GM23338 (cell line): ENCODE measurements at regions not wholly inside any gene's neighbourhood (a gene's known extent, or its start where the extent isn't known, plus 50 kb on each side); places are given as distances from the start of the nearest gene placed in this dataset.

Experiments used
- ATAC-seq: fragments of 200-7000 bp; cut with Tn5 transposase; 3 replicates; pipeline ENCODE4 v1.9.1; 2020
- DNase-seq: peaks from one replicate; pipeline ENCODE4 v3.0.0-alpha.2; 2015; ENCODE audit warnings: low spot score
- H2AFZ ChIP-seq: fragments of 200-600 bp; sonication (generic); 2 replicates; pipeline ENCODE4 v1.8.0; 2016; ENCODE audit warnings: antibody characterized with exemption, mild to moderate bottlenecking, moderate library complexity
- H3F3A ChIP-seq: fragments of 200-600 bp; sonication (generic); replicated peaks from 2 replicates; pipeline ENCODE4 v1.8.0; 2017; ENCODE audit warnings: antibody characterized with exemption, mixed run types, low read depth
- H3K27ac ChIP-seq: fragments of 200-600 bp; sonication (generic); 2 replicates; pipeline ENCODE4 v1.6.1; 2016; ENCODE audit warnings: low read depth
- H3K27me3 ChIP-seq: fragments of 200-600 bp; sonication (generic); 2 replicates; pipeline ENCODE4 v1.8.0; 2016; ENCODE audit warnings: mild to moderate bottlenecking, mixed run types, moderate library complexity; ENCODE audit not compliant: insufficient read depth
- H3K36me3 ChIP-seq: fragments of 200-600 bp; sonication (generic); 2 replicates; pipeline ENCODE4 v1.8.0; 2016; ENCODE audit warnings: mild to moderate bottlenecking; ENCODE audit not compliant: insufficient read depth
- H3K4me1 ChIP-seq: fragments of 200-600 bp; sonication (generic); 2 replicates; pipeline ENCODE4 v1.8.0; 2016; ENCODE audit warnings: mild to moderate bottlenecking, moderate library complexity; ENCODE audit not compliant: insufficient read depth
- H3K4me2 ChIP-seq: fragments of 200-600 bp; sonication (generic); 2 replicates; pipeline ENCODE4 v1.7.1; 2017; ENCODE audit warnings: mixed run types
- H3K4me3 ChIP-seq: fragments of 200-600 bp; sonication (generic); 2 replicates; pipeline ENCODE4 v1.6.1; 2016; ENCODE audit warnings: mixed run types
- H3K79me2 ChIP-seq: fragments of 200-600 bp; sonication (generic); replicated peaks from 2 replicates; pipeline ENCODE4 v1.8.0; 2017; ENCODE audit warnings: mild to moderate bottlenecking; ENCODE audit not compliant: insufficient read depth
- H3K9me2 ChIP-seq: fragments of 200-600 bp; sonication (generic); 2 replicates; pipeline ENCODE4 v1.8.0; 2017; ENCODE audit not compliant: insufficient read depth
- H4K20me1 ChIP-seq: fragments of 200-600 bp; sonication (generic); replicated peaks from 2 replicates; pipeline ENCODE4 v1.8.0; 2017; ENCODE audit warnings: mild to moderate bottlenecking; ENCODE audit not compliant: insufficient read depth
- H3K27ac Mint-ChIP-seq: 2 replicates; pipeline ENCODE4 v1.8.0; 2020; ENCODE audit warnings: inconsistent platforms, mild to moderate bottlenecking, moderate library complexity, mixed read lengths
- H3K27me3 Mint-ChIP-seq: 3 replicates; pipeline ENCODE4 v1.8.0; 2022; ENCODE audit warnings: low read depth, mild to moderate bottlenecking, moderate library complexity, mixed read lengths, inconsistent platforms; ENCODE audit not compliant: insufficient read depth, poor library complexity
- H3K36me3 Mint-ChIP-seq: 3 replicates; pipeline ENCODE4 v1.8.0; 2021; ENCODE audit warnings: low read depth, mild to moderate bottlenecking, inconsistent platforms, moderate library complexity, mixed read lengths
- H3K4me1 Mint-ChIP-seq: 3 replicates; pipeline ENCODE4 v1.8.0; 2020; ENCODE audit warnings: mild to moderate bottlenecking, inconsistent platforms, mixed read lengths
- H3K4me3 Mint-ChIP-seq: 3 replicates; pipeline ENCODE4 v1.8.0; 2021; ENCODE audit warnings: moderate library complexity, mild to moderate bottlenecking, inconsistent platforms, mixed read lengths
- H3K9me3 Mint-ChIP-seq: 3 replicates; pipeline ENCODE4 v1.8.0; 2020; ENCODE audit warnings: moderate library complexity, mild to moderate bottlenecking, inconsistent platforms, mixed read lengths
- CREB1 ChIP-seq: fragments of 250-450 bp; sonication (Bioruptor Pico); IDR thresholded peaks from 2 replicates; pipeline ENCODE4 v1.5.0; 2020; ENCODE audit warnings: low read depth, mild to moderate bottlenecking, moderate library complexity
- CTCF ChIP-seq, 2 experiments: fragments of 200-600 bp in 1 of 2; sonication (generic) in 1 of 2; conservative IDR thresholded peaks; 2 replicates each; pipeline versions ENCODE4 v1.5.1 to v1.6.1; 2016 to 2017; ENCODE audit warnings: antibody characterized with exemption in 2 of 2, low read depth in 2 of 2, mild to moderate bottlenecking in 2 of 2, moderate library complexity in 1 of 2
- ETS1 ChIP-seq: IDR thresholded peaks from 2 replicates; pipeline ENCODE4 v1.6.1; 2016; ENCODE audit warnings: antibody characterized with exemption
- EZH2phosphoT487 ChIP-seq: fragments of 200-600 bp; sonication (generic); IDR thresholded peaks from one replicate; pipeline ENCODE4 v1.8.1; 2018; ENCODE audit warnings: antibody characterized with exemption; ENCODE audit not compliant: unreplicated experiment
- JUNB ChIP-seq: IDR thresholded peaks from one replicate; pipeline ENCODE4 v1.6.1; 2016; ENCODE audit warnings: antibody characterized with exemption; ENCODE audit not compliant: unreplicated experiment
- POLR2AphosphoS5 ChIP-seq: IDR thresholded peaks from 2 replicates; pipeline ENCODE4 v1.6.1; 2016; ENCODE audit warnings: antibody characterized with exemption, low read depth
- REST ChIP-seq: IDR thresholded peaks from one replicate; pipeline ENCODE4 v1.6.1; 2018; ENCODE audit warnings: antibody characterized with exemption; ENCODE audit not compliant: unreplicated experiment
- STAT1 ChIP-seq: IDR thresholded peaks from one replicate; pipeline ENCODE4 v1.6.1; 2016; ENCODE audit warnings: antibody characterized with exemption; ENCODE audit not compliant: unreplicated experiment
- ZNF114 ChIP-seq: fragments of 250-450 bp; sonication (Bioruptor Pico); IDR thresholded peaks from 2 replicates; pipeline ENCODE4 v1.5.0; 2020; ENCODE audit warnings: mild to moderate bottlenecking, moderate library complexity
- ZNF462 ChIP-seq: fragments of 250-450 bp; sonication (Bioruptor Pico); IDR thresholded peaks from 2 replicates; pipeline ENCODE4 v1.5.0; 2020; ENCODE audit warnings: mild to moderate bottlenecking, moderate library complexity

GRCh38 chr5:125823572-125823971 lies 599.6 kb upstream of the GRAMD2B start:
- Mint-ChIP-seq H3K36me3 (no peaks in the 10 kb centered on the region), H3K4me3 (no peak overlapping the region), H3K27ac (no peak overlapping the region), H3K9me3 (no peaks in the 10 kb centered on the region), H3K4me1 (no peaks in the 10 kb centered on the region), H3K27me3 (peaks cover 2% of the 10 kb centered on the region)
- Histone ChIP-seq H3K4me1 (no peaks in the 10 kb centered on the region), H3K36me3 (no peaks in the 10 kb centered on the region), H3F3A (no peaks in the 10 kb centered on the region), H3K4me3 (no peak overlapping the region), H3K79me2 (no peaks in the 10 kb centered on the region), H3K27me3 (no peaks in the 10 kb centered on the region), H2AFZ (0 out of 2 replicates have a peak overlapping the region, but pooled peaks have one; percentile 28), H4K20me1 (no peaks in the 10 kb centered on the region), H3K4me2 (no peak overlapping the region), H3K27ac (no peak overlapping the region), H3K9me2 (peaks cover 20% of the 10 kb centered on the region; the same call in 1 of the 2 replicates)
- no peak for TF ChIP-seq ZNF114 (CRISPR knock-in tag)
- no peak for TF ChIP-seq EZH2phosphoT487
- TF ChIP-seq CREB1 = no peak
- TF ChIP-seq JUNB = no peak
- TF ChIP-seq STAT1 = no peak
- no peak for TF ChIP-seq ZNF462 (CRISPR knock-in tag)
- TF ChIP-seq REST = no peak
- TF ChIP-seq POLR2AphosphoS5 = no peak
- no peak for TF ChIP-seq ETS1
- no peak for TF ChIP-seq CTCF (conservative IDR thresholded peaks at IDR 0.05; ENCODE audit: low read depth in 2 of 2)
- ATAC-seq (no peak), DNase-seq (no peak)
